ENCODE measurements at regions not wholly inside any gene's neighbourhood (a gene's known extent, or its start where the extent isn't known, plus 50 kb on each side); places are given as distances from the start of the nearest gene placed in this dataset.

DNA sequence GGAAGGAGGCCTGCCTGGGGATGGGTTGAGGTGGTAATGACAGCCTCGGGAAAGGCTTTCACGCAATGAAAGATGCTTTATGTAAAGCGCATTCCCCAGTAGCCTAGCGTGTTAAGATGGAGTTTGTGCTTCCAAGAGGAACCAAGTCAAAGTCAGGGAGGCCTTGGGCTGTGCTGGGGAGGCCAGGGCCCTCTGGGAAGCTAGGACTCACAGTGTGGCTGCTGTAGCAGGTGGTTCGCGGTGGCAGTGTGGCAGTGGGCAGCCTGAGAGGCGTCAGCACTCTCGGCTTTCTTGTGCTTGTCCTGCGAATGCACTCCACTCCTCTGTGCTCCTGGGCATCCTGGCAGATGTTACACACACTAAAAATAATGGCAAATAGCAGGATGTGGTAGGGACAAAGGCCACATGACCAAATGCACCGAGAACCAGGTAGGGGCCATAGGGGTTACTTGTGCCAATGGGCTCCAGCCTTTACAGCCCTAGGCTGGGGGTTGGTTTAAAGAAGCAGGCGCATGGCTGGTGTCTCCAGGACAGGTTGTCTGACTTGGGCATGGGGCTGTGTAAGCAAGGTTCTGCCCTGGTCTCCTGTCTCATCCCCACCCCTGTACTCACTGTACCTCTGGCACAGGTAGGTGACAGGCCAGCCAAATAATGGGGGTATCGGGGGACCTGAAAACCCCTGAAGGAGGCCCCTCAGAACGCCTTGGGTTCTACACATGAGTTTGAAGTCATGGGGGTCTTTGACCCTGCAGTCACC lies 154.4 kb upstream of the TWIST2 start:
- TF ChIP-seq, protein P1, sequence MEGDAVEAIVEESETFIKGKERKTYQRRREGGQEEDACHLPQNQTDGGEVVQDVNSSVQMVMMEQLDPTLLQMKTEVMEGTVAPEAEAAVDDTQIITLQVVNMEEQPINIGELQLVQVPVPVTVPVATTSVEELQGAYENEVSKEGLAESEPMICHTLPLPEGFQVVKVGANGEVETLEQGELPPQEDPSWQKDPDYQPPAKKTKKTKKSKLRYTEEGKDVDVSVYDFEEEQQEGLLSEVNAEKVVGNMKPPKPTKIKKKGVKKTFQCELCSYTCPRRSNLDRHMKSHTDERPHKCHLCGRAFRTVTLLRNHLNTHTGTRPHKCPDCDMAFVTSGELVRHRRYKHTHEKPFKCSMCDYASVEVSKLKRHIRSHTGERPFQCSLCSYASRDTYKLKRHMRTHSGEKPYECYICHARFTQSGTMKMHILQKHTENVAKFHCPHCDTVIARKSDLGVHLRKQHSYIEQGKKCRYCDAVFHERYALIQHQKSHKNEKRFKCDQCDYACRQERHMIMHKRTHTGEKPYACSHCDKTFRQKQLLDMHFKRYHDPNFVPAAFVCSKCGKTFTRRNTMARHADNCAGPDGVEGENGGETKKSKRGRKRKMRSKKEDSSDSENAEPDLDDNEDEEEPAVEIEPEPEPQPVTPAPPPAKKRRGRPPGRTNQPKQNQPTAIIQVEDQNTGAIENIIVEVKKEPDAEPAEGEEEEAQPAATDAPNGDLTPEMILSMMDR (conservative IDR thresholded peaks at IDR 0.05 in 1 of 2, IDR thresholded peaks at IDR 0.05 in 1 of 2; ENCODE audit: extremely low read depth in 1 of 2, insufficient read depth in 1 of 2, low read depth in 1 of 2, low read length in 2 of 2): no peak
- TF ChIP-seq EZH2 (IDR thresholded peaks at IDR 0.05; ENCODE audit: borderline replicate concordance, low read length): no peak
